ENCODE measurements at regions not wholly inside any gene's neighbourhood (a gene's known extent, or its start where the extent isn't known, plus 50 kb on each side); places are given as distances from the start of the nearest gene placed in this dataset.

- H3K27me3 Mint-ChIP-seq: no peaks in the 10 kb centered on the region
- no peak for TF ChIP-seq CTCF (conservative IDR thresholded peaks at IDR 0.05)
- DNase-seq (ENCODE audit: extremely low spot score, unreplicated experiment): no peak
- no peaks in the 10 kb centered on the region for H3K36me3 Mint-ChIP-seq
- no peak overlapping the region for H3K27ac Mint-ChIP-seq
- no peak overlapping the region for H3K4me3 Mint-ChIP-seq
- no peaks in the 10 kb centered on the region for H3K4me1 Mint-ChIP-seq (ENCODE audit: unreplicated experiment)
- peaks cover 17% of the 10 kb centered on the region for H3K9me3 Mint-ChIP-seq
These were observed 682.4 kb upstream of the ATXN8OS start for GRCh38 chr13:69425235-69425634.

GRCh38 chr13:69423844-69424243, 683.8 kb upstream of the ATXN8OS start:
- Mint-ChIP-seq H3K36me3 (no peaks in the 10 kb centered on the region), H3K4me3 (no peak overlapping the region), H3K27ac (no peak overlapping the region), H3K27me3 (no peaks in the 10 kb centered on the region), H3K4me1 (ENCODE audit: unreplicated experiment) (no peaks in the 10 kb centered on the region), H3K9me3 (peaks cover 12% of the 10 kb centered on the region)
- no peak for DNase-seq (ENCODE audit: extremely low spot score, unreplicated experiment)
- TF ChIP-seq CTCF (conservative IDR thresholded peaks at IDR 0.05): no peak

- Mint-ChIP-seq H3K27ac (no peak overlapping the region), H3K36me3 (no peaks in the 10 kb centered on the region), H3K4me3 (no peak overlapping the region), H3K4me1 (ENCODE audit: unreplicated experiment) (no peaks in the 10 kb centered on the region), H3K27me3 (no peaks in the 10 kb centered on the region), H3K9me3 (no peaks in the 10 kb centered on the region)
- DNase-seq (ENCODE audit: extremely low spot score, unreplicated experiment): no peak
- no peak for TF ChIP-seq CTCF (conservative IDR thresholded peaks at IDR 0.05)
These were observed 689.3 kb upstream of the ATXN8OS start for GRCh38 chr13:69418319-69418718.

- Mint-ChIP-seq H3K9me3 (no peaks in the 10 kb centered on the region), H3K27me3 (no peaks in the 10 kb centered on the region), H3K4me1 (ENCODE audit: unreplicated experiment) (no peaks in the 10 kb centered on the region), H3K36me3 (no peaks in the 10 kb centered on the region), H3K27ac (no peak overlapping the region), H3K4me3 (no peak overlapping the region)
- no peak for TF ChIP-seq CTCF (conservative IDR thresholded peaks at IDR 0.05)
- DNase-seq (ENCODE audit: extremely low spot score, unreplicated experiment): no peak
These were observed 696.9 kb upstream of the ATXN8OS start for GRCh38 chr13:69410761-69411160.

GRCh38 chr13:69391756-69392155, 715.9 kb upstream of the ATXN8OS start:
- H3K9me3 Mint-ChIP-seq: no peaks in the 10 kb centered on the region
- no peak for DNase-seq (ENCODE audit: extremely low spot score, unreplicated experiment)
- H3K36me3 Mint-ChIP-seq: no peaks in the 10 kb centered on the region
- TF ChIP-seq CTCF (conservative IDR thresholded peaks at IDR 0.05): no peak
- no peaks in the 10 kb centered on the region for H3K4me1 Mint-ChIP-seq (ENCODE audit: unreplicated experiment)
- H3K4me3 Mint-ChIP-seq: no peak overlapping the region
- H3K27me3 Mint-ChIP-seq: no peaks in the 10 kb centered on the region
- H3K27ac Mint-ChIP-seq: no peak overlapping the region

- Mint-ChIP-seq H3K9me3 (no peaks in the 10 kb centered on the region), H3K4me3 (no peak overlapping the region), H3K27ac (no peak overlapping the region), H3K4me1 (ENCODE audit: unreplicated experiment) (no peaks in the 10 kb centered on the region), H3K36me3 (no peaks in the 10 kb centered on the region), H3K27me3 (no peaks in the 10 kb centered on the region)
- no peak for DNase-seq (ENCODE audit: extremely low spot score, unreplicated experiment)
- no peak for TF ChIP-seq CTCF (conservative IDR thresholded peaks at IDR 0.05)
These were observed 717.7 kb upstream of the ATXN8OS start for GRCh38 chr13:69389899-69390298.
